Progenitor cell of endocrine pancreas (in vitro differentiated cells): ENCODE measurements at regions not wholly inside any gene's neighbourhood (a gene's known extent, or its start where the extent isn't known, plus 50 kb on each side); places are given as distances from the start of the nearest gene placed in this dataset.

Experiments used
- DNase-seq: peaks from one replicate; pipeline ENCODE4 v3.0.0; 2021; ENCODE audit warnings: low spot score; ENCODE audit not compliant: unreplicated experiment
- H3K27ac Mint-ChIP-seq: 2 replicates; pipeline ENCODE4 v1.8.0; 2021; ENCODE audit warnings: mild to moderate bottlenecking, moderate library complexity, mixed read lengths
- H3K27me3 Mint-ChIP-seq: 2 replicates; pipeline ENCODE4 v1.8.0; 2021; ENCODE audit warnings: mixed read lengths
- H3K36me3 Mint-ChIP-seq: 2 replicates; pipeline ENCODE4 v1.8.0; 2022; ENCODE audit warnings: mixed read lengths; ENCODE audit not compliant: insufficient read depth
- H3K4me1 Mint-ChIP-seq: 2 replicates; pipeline ENCODE4 v1.8.0; 2021; ENCODE audit warnings: low read depth, mixed read lengths
- H3K4me3 Mint-ChIP-seq: 2 replicates; pipeline ENCODE4 v1.8.0; 2021; ENCODE audit warnings: low read depth, mild to moderate bottlenecking, moderate library complexity, mixed read lengths
- H3K9me3 Mint-ChIP-seq: 2 replicates; pipeline ENCODE4 v1.8.0; 2021; ENCODE audit warnings: low read depth, mixed read lengths
- CTCF ChIP-seq: fragments of 200-600 bp; sonication (generic); IDR thresholded peaks from one replicate; pipeline ENCODE4 v1.5.0; 2021; ENCODE audit warnings: antibody characterized with exemption, mild to moderate bottlenecking; ENCODE audit not compliant: unreplicated experiment

GRCh38 chr6:12610862-12611261, 105.7 kb upstream of the PHACTR1 start:
- no peak for DNase-seq
- H3K4me1 Mint-ChIP-seq = no peaks in the 10 kb centered on the region
- no peak overlapping the region for H3K27ac Mint-ChIP-seq
- TF ChIP-seq CTCF = no peak
- H3K27me3 Mint-ChIP-seq = peaks cover 17% of the 10 kb centered on the region
- H3K4me3 Mint-ChIP-seq = no peak overlapping the region
- no peaks in the 10 kb centered on the region for H3K9me3 Mint-ChIP-seq
- H3K36me3 Mint-ChIP-seq = no peaks in the 10 kb centered on the region

GRCh38 chr6:12613811-12614210, 102.8 kb upstream of the PHACTR1 start:
- Mint-ChIP-seq H3K9me3 (peaks cover 2% of the 10 kb centered on the region), H3K36me3 (no peaks in the 10 kb centered on the region), H3K27ac (no peak overlapping the region), H3K4me3 (no peak overlapping the region), H3K4me1 (no peaks in the 10 kb centered on the region), H3K27me3 (peaks cover 5% of the 10 kb centered on the region)
- no peak for DNase-seq
- TF ChIP-seq CTCF = no peak

GRCh38 chr6:12614456-12614855, 102.1 kb upstream of the PHACTR1 start:
- no peak for TF ChIP-seq CTCF
- Mint-ChIP-seq H3K27me3 (peaks cover 4% of the 10 kb centered on the region), H3K27ac (no peak overlapping the region), H3K9me3 (peaks cover 2% of the 10 kb centered on the region), H3K4me3 (no peak overlapping the region), H3K4me1 (no peaks in the 10 kb centered on the region), H3K36me3 (no peaks in the 10 kb centered on the region)
- no peak for DNase-seq

GRCh38 chr6:12618296-12618695, 98.3 kb upstream of the PHACTR1 start:
- no peak overlapping the region for H3K27ac Mint-ChIP-seq
- H3K36me3 Mint-ChIP-seq = no peaks in the 10 kb centered on the region
- TF ChIP-seq CTCF = no peak
- DNase-seq = no peak
- H3K9me3 Mint-ChIP-seq = peaks cover 2% of the 10 kb centered on the region
- no peaks in the 10 kb centered on the region for H3K4me1 Mint-ChIP-seq
- H3K4me3 Mint-ChIP-seq = no peak overlapping the region
- H3K27me3 Mint-ChIP-seq = peaks cover 3% of the 10 kb centered on the region

GRCh38 chr6:12621754-12622153, 94.8 kb upstream of the PHACTR1 start:
- Mint-ChIP-seq H3K36me3 (no peaks in the 10 kb centered on the region), H3K4me3 (no peak overlapping the region), H3K27me3 (peaks cover 3% of the 10 kb centered on the region), H3K4me1 (peaks cover 2% of the 10 kb centered on the region), H3K9me3 (peaks cover 5% of the 10 kb centered on the region), H3K27ac (no peak overlapping the region)
- TF ChIP-seq CTCF = no peak
- DNase-seq = no peak
